Epithelial cell of proximal tubule (primary cell): ENCODE measurements at regions not wholly inside any gene's neighbourhood (a gene's known extent, or its start where the extent isn't known, plus 50 kb on each side); places are given as distances from the start of the nearest gene placed in this dataset.

Source experiments
- DNase-seq: peaks from one replicate; pipeline ENCODE4 v3.0.0-alpha.2; 2011; ENCODE audit warnings: low read depth
- H3K4me3 ChIP-seq: 2 replicates; pipeline ENCODE4 v1.5.1; 2011; ENCODE audit warnings: low read depth, mild to moderate bottlenecking, low read length
- CTCF ChIP-seq: conservative IDR thresholded peaks from 2 replicates; pipeline ENCODE4 v1.5.1; 2012; ENCODE audit warnings: low read depth, mild to moderate bottlenecking, low read length

- no peak for TF ChIP-seq CTCF
- DNase-seq = no peak
- no peak overlapping the region for H3K4me3 ChIP-seq
Measured at GRCh38 chr6:15922510-15923250, 206.2 kb upstream of the MYLIP start.

DNA sequence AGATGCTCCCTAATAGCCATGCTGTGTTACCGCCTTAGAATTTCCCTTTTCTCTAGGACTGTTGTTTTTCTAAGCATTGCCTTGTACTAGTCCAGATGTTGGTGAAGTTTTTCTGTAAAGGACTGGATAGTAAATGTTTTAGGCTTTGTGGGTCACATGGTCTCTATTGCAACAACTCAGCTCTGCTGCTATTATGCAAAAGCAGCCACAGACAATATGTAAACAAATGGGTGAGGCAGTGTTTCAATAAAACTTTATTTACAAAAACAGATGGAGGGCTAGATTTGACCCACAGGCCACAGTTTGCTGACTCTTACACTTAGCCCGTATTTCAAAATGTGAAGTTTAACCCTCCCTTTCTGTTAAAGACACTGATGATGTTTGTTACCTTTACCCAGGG is 207.6 kb upstream of the MYLIP start:
- DNase-seq = no peak
- H3K4me3 ChIP-seq = no peak overlapping the region
- TF ChIP-seq CTCF = no peak

DNA sequence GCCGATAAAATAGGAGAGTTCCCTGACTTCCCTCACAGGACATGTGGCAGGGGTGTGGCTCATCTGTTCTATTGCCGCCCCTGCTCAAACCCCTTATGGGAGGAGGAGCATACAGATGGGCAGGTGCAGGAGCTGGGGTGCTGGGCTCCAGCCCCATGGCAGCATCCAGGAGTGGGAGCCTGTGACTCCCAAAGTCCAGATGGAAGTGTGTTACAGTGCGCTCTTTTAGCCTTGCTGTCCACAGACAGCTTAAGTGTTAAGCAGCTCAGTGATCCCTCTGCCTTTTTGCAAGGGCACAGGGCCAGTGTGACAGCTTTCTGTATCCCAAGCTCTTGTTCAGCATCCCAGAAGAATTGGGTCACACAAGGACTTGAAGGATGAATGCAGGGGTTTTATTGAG is 212.3 kb upstream of the MYLIP start:
- DNase-seq = no peak
- no peak overlapping the region for H3K4me3 ChIP-seq
- no peak for TF ChIP-seq CTCF

DNA sequence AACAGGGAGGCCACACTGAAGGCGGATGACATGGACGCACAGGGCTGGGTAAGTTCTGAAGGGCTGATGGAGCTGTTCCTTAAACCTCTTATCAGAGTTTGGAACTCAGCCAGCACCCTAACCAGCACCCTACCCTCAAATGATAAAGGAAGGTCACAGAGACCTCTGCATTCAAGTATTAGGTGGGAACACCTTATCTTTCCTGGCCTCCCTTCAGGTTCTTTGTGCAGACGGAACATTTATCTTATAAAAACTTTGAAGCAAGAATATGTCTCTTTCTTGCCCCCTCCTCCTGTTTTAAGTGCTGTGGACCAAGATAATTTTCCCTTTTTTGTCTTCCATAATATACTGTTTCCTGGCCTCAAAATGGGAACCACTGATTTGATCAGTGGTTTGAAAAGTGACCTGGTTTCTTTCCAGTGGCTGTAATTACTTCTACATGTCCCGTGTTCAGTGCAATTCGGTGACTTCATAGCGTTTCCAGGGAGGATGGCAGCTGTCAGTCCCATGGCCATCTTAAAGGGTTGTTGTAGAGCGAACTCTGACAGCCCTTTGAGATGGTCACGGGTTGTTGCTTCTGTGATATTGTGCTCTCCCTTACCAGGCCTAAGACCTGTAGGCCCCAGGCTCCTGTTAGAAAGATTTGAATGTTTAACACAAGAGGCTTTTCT is 213.2 kb upstream of the MYLIP start:
- no peak overlapping the region for H3K4me3 ChIP-seq
- no peak for TF ChIP-seq CTCF
- DNase-seq = no peak

GRCh38 chr6:15914553-15914952 is 214.3 kb upstream of the MYLIP start:
- no peak for TF ChIP-seq CTCF
- no peak for DNase-seq

GRCh38 chr6:15913573-15913972 is 215.3 kb upstream of the MYLIP start:
- DNase-seq = no peak
- no peak for TF ChIP-seq CTCF
- H3K4me3 ChIP-seq = no peak overlapping the region

More at GRCh38 chr6:15914553-15914952, 214.3 kb upstream of the MYLIP start:
- no peak overlapping the region for H3K4me3 ChIP-seq
